PC-3 (cell line): ENCODE measurements at regions not wholly inside any gene's neighbourhood (a gene's known extent, or its start where the extent isn't known, plus 50 kb on each side); places are given as distances from the start of the nearest gene placed in this dataset.
"Not testable (repeated sequence)": the region's sequence is repeated elsewhere in the genome, so short reads cannot be mapped to it uniquely, and the experiment has no call there.

Experiments used
- ATAC-seq: fragments of 200-7000 bp; cut with Tn5 transposase; 2 replicates; pipeline ENCODE4 v1.9.1; 2020; ENCODE audit warnings: mild to moderate bottlenecking, moderate library complexity
- BruUV-seq: library from RNA; stranded (reverse); fragments of 400-500 nt; replicated peaks from 2 replicates; lab custom pipeline; 2021; lab: Mats Ljungman, UMichigan
- CTCF ChIA-PET: fragments of 300-600 bp; sonication (Branson Sonifier 250); formaldehyde crosslinking; loops from one replicate; lab custom pipeline; 2022; ENCODE audit warnings: antibody characterized with exemption; lab: Charles Lee
- POLR2A ChIA-PET: fragments of 300-600 bp; sonication (Branson Sonifier 250); formaldehyde crosslinking; loops from one replicate; lab custom pipeline; 2022; ENCODE audit warnings: antibody characterized with exemption; ENCODE audit not compliant: unreplicated experiment; lab: Charles Lee
- DNase-seq: peaks from one replicate; pipeline ENCODE4 v3.0.0-alpha.2; 2015
- H2AFZ ChIP-seq: fragments of 300-600 bp; sonication (generic); 2 replicates; pipeline ENCODE4 v1.6.0; 2016; ENCODE audit warnings: antibody characterized with exemption, low read length
- H3F3A ChIP-seq: fragments of 300-600 bp; sonication (generic); one replicate; pipeline ENCODE4 v1.6.0; 2017; ENCODE audit warnings: antibody characterized with exemption, low read length, control low read depth, mild to moderate bottlenecking; ENCODE audit not compliant: unreplicated experiment
- H3K27ac ChIP-seq: fragments of 300-600 bp; sonication (generic); 2 replicates; pipeline ENCODE4 v1.5.1; 2016; ENCODE audit warnings: mild to moderate bottlenecking, low read length
- H3K27me3 ChIP-seq: fragments of 300-600 bp; sonication (generic); 2 replicates; pipeline ENCODE4 v1.6.1; 2016; ENCODE audit warnings: low read length, mixed read lengths
- H3K36me3 ChIP-seq: fragments of 300-600 bp; sonication (generic); 2 replicates; pipeline ENCODE4 v1.6.1; 2016; ENCODE audit warnings: low read depth, mixed run types, low read length, mixed read lengths
- H3K4me1 ChIP-seq: fragments of 300-600 bp; sonication (generic); 2 replicates; pipeline ENCODE4 v1.5.1; 2016; ENCODE audit warnings: low read length; ENCODE audit not compliant: insufficient read depth
- H3K4me2 ChIP-seq: fragments of 300-600 bp; sonication (generic); 2 replicates; pipeline ENCODE4 v1.6.0; 2016; ENCODE audit warnings: low read length
- H3K4me3 ChIP-seq: fragments of 300-600 bp; sonication (generic); 2 replicates; pipeline ENCODE4 v1.5.1; 2016; ENCODE audit warnings: mild to moderate bottlenecking, low read length, mixed read lengths
- H3K79me2 ChIP-seq: fragments of 300-600 bp; sonication (generic); 2 replicates; pipeline ENCODE4 v1.6.1; 2017; ENCODE audit warnings: low read length, mixed read lengths
- H3K9ac ChIP-seq: fragments of 300-600 bp; sonication (generic); 2 replicates; pipeline ENCODE4 v1.6.0; 2016; ENCODE audit warnings: mild to moderate bottlenecking, low read length
- H3K9me2 ChIP-seq: fragments of 300-600 bp; sonication (generic); replicated peaks from 2 replicates; pipeline ENCODE4 v1.6.1; 2016; ENCODE audit warnings: mixed run types, low read length, mixed read lengths
- H3K9me3 ChIP-seq: fragments of 300-600 bp; sonication (generic); 2 replicates; pipeline ENCODE4 v1.6.1; 2016; ENCODE audit warnings: low read length, mixed read lengths
- H4K20me1 ChIP-seq: fragments of 300-600 bp; sonication (generic); 2 replicates; pipeline ENCODE4 v1.6.1; 2016; ENCODE audit warnings: low read length, mixed read lengths
- intact Hi-C: fragments of 100-400 bp; cut with micrococcal nuclease; formaldehyde crosslinking; loops from 2 replicates; pipeline ENCODE4 v1.9.0; 2023

DNA sequence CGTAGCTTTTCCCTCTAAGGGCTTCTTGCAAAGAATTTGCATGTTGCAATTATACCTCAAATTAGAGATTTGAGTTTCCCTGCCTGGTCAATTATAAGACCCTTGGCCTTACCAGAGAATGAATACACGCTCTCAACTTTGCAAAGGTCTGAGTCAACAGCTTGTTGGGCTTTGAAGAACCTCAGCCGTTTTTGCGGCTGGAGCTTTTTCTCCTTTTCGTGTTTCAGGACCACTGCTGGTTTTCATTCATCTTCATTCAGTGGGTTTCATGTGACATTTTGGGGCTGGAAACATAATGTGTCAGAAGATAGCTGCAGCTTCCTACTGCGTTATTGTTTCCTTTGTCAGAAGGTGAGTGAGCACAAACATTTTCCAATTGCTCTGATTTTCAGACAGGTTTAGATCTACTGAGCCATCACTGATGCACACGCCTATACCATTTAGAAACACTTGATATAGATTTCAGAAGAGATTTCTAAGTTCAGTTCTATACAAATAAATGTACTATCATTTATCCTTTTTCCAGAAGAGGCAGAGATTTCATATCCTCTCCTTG, 152.3 kb downstream of the SPDYE17 start:
- H3K27me3 ChIP-seq = peaks cover 40% of the 10 kb centered on the region
- H3K9ac ChIP-seq, POLR2A ChIA-PET, H2AFZ ChIP-seq, H3F3A ChIP-seq, H3K27ac ChIP-seq, H3K4me3 ChIP-seq, H3K9me3 ChIP-seq, H3K79me2 ChIP-seq, ATAC-seq, H4K20me1 ChIP-seq, BruUV-seq, H3K4me2 ChIP-seq, DNase-seq, H3K4me1 ChIP-seq, CTCF ChIA-PET, H3K36me3 ChIP-seq, H3K9me2 ChIP-seq, intact Hi-C loops: not testable (repeated sequence)

DNA sequence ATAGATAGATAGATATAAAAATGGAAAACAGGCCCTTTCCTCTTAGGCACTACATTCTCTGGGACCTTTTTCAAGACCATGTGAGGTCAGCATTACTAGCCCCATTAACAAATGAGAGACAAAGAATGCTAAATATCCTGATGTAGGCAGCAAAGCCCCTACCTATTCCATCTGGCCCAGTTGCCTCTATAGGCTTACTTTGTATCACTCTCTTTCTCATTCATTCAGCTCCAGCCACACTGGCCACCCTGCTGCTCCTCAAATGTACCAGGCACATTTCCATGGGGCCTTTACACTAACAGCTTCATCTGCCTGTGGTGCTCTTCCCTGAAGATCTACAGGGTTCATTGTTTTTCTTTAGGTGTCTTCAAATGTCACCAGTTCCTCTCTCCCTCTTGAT, 156.4 kb downstream of the SPDYE17 start:
- CTCF ChIA-PET, H3K36me3 ChIP-seq, H3K4me1 ChIP-seq, BruUV-seq, H2AFZ ChIP-seq, ATAC-seq, POLR2A ChIA-PET, H3K27ac ChIP-seq, H3K4me2 ChIP-seq, H3K79me2 ChIP-seq, H3K9ac ChIP-seq, H3K9me2 ChIP-seq, H3K4me3 ChIP-seq, H3F3A ChIP-seq, intact Hi-C loops, H4K20me1 ChIP-seq, H3K9me3 ChIP-seq, DNase-seq: not testable (repeated sequence)
- peaks cover 26% of the 10 kb centered on the region for H3K27me3 ChIP-seq

DNA sequence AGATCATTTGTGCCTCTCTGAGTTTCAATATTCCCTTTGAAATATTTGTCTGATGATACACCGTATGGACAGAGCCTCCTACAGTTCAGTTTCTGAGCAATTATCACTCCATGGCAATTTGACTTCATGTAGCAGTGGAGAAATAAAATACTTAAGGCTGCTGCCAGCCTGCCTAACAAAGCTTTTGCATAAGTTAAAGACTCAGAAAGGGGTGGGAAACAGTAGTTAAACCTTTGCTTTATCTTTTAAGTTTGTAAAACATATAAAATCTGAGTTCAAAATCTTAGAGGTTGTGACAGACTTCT, 161.7 kb downstream of the SPDYE17 start:
- H3F3A ChIP-seq, H3K27me3 ChIP-seq, H3K36me3 ChIP-seq, CTCF ChIA-PET, H2AFZ ChIP-seq, H3K9me3 ChIP-seq, POLR2A ChIA-PET, H3K4me3 ChIP-seq, DNase-seq, H3K4me2 ChIP-seq, intact Hi-C loops, H3K27ac ChIP-seq, H3K9ac ChIP-seq, H3K79me2 ChIP-seq, H4K20me1 ChIP-seq, H3K9me2 ChIP-seq, H3K4me1 ChIP-seq, BruUV-seq, ATAC-seq: not testable (repeated sequence)

DNA sequence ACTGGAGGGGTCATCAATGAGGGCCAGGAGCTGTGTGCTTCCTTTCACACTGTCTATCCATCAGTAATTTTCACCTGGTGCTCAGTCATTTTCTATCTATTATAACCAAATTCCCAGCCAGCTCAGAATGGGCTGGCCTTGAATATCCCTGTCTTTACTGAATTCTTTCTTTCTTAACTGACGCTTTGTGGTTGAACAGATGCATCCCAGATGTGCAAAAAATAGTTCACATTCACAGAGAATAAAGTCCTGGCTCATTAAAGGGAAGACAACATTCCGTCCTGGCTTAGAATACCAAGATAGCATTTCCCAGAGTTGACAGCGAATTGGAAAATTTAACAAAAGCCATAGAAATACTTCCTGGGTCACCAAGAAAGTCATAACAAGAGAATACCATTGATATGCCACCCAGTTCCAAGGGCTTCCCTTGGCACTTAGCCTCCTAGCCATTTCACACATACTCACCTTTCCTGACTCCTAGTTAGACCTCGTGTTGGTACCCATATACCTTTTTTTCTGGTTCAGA, 164.7 kb downstream of the SPDYE17 start:
- H2AFZ ChIP-seq, H4K20me1 ChIP-seq, H3K9ac ChIP-seq, BruUV-seq, H3K27me3 ChIP-seq, H3K4me2 ChIP-seq, H3K27ac ChIP-seq, CTCF ChIA-PET, H3F3A ChIP-seq, DNase-seq, H3K9me2 ChIP-seq, H3K4me1 ChIP-seq, H3K79me2 ChIP-seq, H3K9me3 ChIP-seq, ATAC-seq, H3K36me3 ChIP-seq, POLR2A ChIA-PET, H3K4me3 ChIP-seq, intact Hi-C loops: not testable (repeated sequence)

DNA sequence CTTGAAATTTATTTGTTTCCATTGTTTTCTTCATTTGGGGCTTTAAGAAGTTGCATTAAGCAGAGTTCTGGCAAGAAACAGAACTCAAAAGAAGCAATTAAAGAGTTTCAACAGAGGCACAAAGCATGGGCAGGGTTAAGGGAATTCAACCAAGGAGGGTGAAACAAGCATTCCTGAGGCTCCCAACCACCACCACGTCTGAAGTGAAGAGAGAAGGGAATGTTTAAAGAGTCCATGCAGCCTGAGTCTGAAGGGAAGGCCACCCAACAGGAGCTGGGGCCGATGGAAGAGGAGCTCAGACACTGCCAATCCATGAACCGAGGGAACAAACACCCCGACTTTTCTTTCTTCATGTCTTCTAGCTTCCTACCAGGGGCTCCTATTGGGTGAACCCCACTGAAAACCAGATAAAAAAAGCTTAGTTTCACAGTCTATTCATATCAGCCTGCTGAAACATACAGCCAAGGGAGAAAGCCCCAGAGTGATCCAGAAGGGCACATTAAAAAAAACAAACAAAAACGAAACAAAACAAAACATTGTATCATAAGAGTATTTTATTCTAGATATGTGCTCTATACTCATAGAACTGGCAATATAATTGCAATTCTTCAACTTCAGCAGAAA, 168.9 kb downstream of the SPDYE17 start:
- CTCF ChIA-PET = not testable (repeated sequence)

DNA sequence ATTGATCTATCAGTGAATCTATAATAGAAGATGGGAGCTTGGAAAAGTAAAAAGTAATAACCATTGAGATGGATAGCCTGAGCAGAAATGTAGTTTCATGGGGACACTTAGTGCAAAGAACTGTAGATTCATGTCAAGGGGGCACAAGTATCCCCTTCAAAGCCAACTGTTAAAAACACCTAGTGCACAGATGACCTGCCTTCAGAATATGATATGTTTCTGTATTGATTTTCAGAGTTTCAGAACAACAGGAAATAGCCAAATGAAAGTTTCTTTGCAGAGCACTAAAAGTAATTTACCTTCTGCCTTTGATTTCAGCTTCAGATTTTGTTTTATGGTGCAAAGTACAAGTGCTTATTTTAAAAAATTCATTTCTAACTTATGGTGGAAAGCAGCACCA, 169.9 kb downstream of the SPDYE17 start:
- ATAC-seq, H3K36me3 ChIP-seq, BruUV-seq: not testable (repeated sequence)

More for the DNA sequence above, 168.9 kb downstream of the SPDYE17 start:
- H3K27me3 ChIP-seq, H3K36me3 ChIP-seq, H3K79me2 ChIP-seq, BruUV-seq, H3K9ac ChIP-seq, POLR2A ChIA-PET, DNase-seq, H2AFZ ChIP-seq, H3F3A ChIP-seq, ATAC-seq, H3K4me1 ChIP-seq, H4K20me1 ChIP-seq, H3K4me3 ChIP-seq, H3K27ac ChIP-seq, H3K4me2 ChIP-seq, H3K9me2 ChIP-seq, intact Hi-C loops, H3K9me3 ChIP-seq: not testable (repeated sequence)

More for the DNA sequence above, 169.9 kb downstream of the SPDYE17 start:
- CTCF ChIA-PET, H3K9me2 ChIP-seq, intact Hi-C loops, H3K79me2 ChIP-seq, H3K4me1 ChIP-seq, H3K4me3 ChIP-seq, H3K9me3 ChIP-seq, H3K27ac ChIP-seq, H3K9ac ChIP-seq, POLR2A ChIA-PET, H3K4me2 ChIP-seq, H3F3A ChIP-seq, DNase-seq, H2AFZ ChIP-seq, H4K20me1 ChIP-seq, H3K27me3 ChIP-seq: not testable (repeated sequence)
